OCI-LY7 (cell line): ENCODE measurements at regions not wholly inside any gene's neighbourhood (a gene's known extent, or its start where the extent isn't known, plus 50 kb on each side); places are given as distances from the start of the nearest gene placed in this dataset.

Experiments used
- BruUV-seq: library from RNA; stranded (reverse); fragments of 400-500 nt; replicated peaks from 2 replicates; lab custom pipeline; 2021; lab: Mats Ljungman, UMichigan
- CTCF ChIA-PET: fragments of 300-600 bp; sonication (Branson Sonifier 250); formaldehyde crosslinking; loops from one replicate; lab custom pipeline; 2022; ENCODE audit warnings: antibody characterized with exemption; ENCODE audit not compliant: unreplicated experiment; lab: Charles Lee
- POLR2A ChIA-PET: fragments of 300-600 bp; sonication (Branson Sonifier 250); formaldehyde crosslinking; loops from one replicate; lab custom pipeline; 2022; ENCODE audit warnings: antibody characterized with exemption; lab: Charles Lee
- DNase-seq: peaks from one replicate; pipeline ENCODE4 v3.0.0-alpha.2; 2015; ENCODE audit warnings: low spot score
- H2AFZ ChIP-seq: fragments of 200-600 bp; sonication (generic), shearing (Covaris generic); 2 replicates; pipeline ENCODE4 v1.6.1; 2014; ENCODE audit warnings: mild to moderate bottlenecking, antibody characterized with exemption, low read length, moderate library complexity
- H3K27ac ChIP-seq: fragments of 200-600 bp; sonication (generic); 2 replicates; pipeline ENCODE4 v1.5.1; 2014; ENCODE audit warnings: mixed run types, low read depth, mild to moderate bottlenecking, moderate library complexity, low read length, inconsistent platforms; ENCODE audit not compliant: poor library complexity, severe bottlenecking
- H3K36me3 ChIP-seq: fragments of 200-600 bp; sonication (generic); 2 replicates; pipeline ENCODE4 v1.6.1; 2014; ENCODE audit warnings: mild to moderate bottlenecking, antibody characterized with exemption, low read length, moderate library complexity, mixed read lengths; ENCODE audit not compliant: insufficient read depth
- H3K4me1 ChIP-seq: fragments of 200-600 bp; sonication (generic); 2 replicates; pipeline ENCODE4 v1.5.1; 2014; ENCODE audit warnings: mild to moderate bottlenecking, low read length; ENCODE audit not compliant: insufficient read depth, poor library complexity, severe bottlenecking
- H3K4me2 ChIP-seq: fragments of 200-600 bp; sonication (generic); 2 replicates; pipeline ENCODE4 v1.6.1; 2014; ENCODE audit warnings: mild to moderate bottlenecking, low read length
- H3K4me3 ChIP-seq: fragments of 200-600 bp; sonication (generic); 2 replicates; pipeline ENCODE4 v1.5.1; 2014; ENCODE audit warnings: mild to moderate bottlenecking, low read depth, low read length; ENCODE audit not compliant: poor library complexity, severe bottlenecking
- H3K79me2 ChIP-seq: fragments of 200-600 bp; sonication (generic); 2 replicates; pipeline ENCODE4 v1.6.1; 2016; ENCODE audit warnings: low read depth, mild to moderate bottlenecking, low read length, moderate library complexity, mixed read lengths; ENCODE audit not compliant: insufficient read depth
- H3K9me2 ChIP-seq: fragments of 200-600 bp; sonication (generic); 2 replicates; pipeline ENCODE4 v1.6.1; 2016; ENCODE audit warnings: mild to moderate bottlenecking, low read length, mixed read lengths; ENCODE audit not compliant: insufficient read depth
- H3K9me3 ChIP-seq: fragments of 200-600 bp; sonication (generic); 2 replicates; pipeline ENCODE4 v1.6.1; 2014; ENCODE audit warnings: mild to moderate bottlenecking, mixed run types, low read length, mixed read lengths
- H4K20me1 ChIP-seq: fragments of 200-600 bp; sonication (generic); 2 replicates; pipeline ENCODE4 v1.6.1; 2014; ENCODE audit warnings: mild to moderate bottlenecking, antibody characterized with exemption, low read length, moderate library complexity, mixed read lengths; ENCODE audit not compliant: insufficient read depth
- EZH2phosphoT487 ChIP-seq: fragments of 200-600 bp; sonication (generic); IDR thresholded peaks from 2 replicates; pipeline ENCODE4 v1.6.1; 2018; ENCODE audit warnings: low read depth, borderline replicate concordance, mild to moderate bottlenecking, mixed run types, antibody characterized with exemption, low read length, moderate library complexity, mixed read lengths
- intact Hi-C: fragments of 100-400 bp; cut with micrococcal nuclease; formaldehyde crosslinking; loops from one replicate; pipeline ENCODE4 v1.10.0; 2022; ENCODE audit not compliant: unreplicated experiment
- TF ChIP-seq, protein P1 (sequence below): fragments of 200-600 bp; sonication (generic); conservative IDR thresholded peaks from 2 replicates; pipeline ENCODE4 v1.5.1; 2014; ENCODE audit warnings: mild to moderate bottlenecking, antibody characterized with exemption, low read length, moderate library complexity, mixed read lengths

- H3K79me2 ChIP-seq = no peaks in the 10 kb centered on the region
- DNase-seq = no peak
- no peak overlapping the region for H3K27ac ChIP-seq
- intact Hi-C loops = no loop called here
- no peak overlapping the region for H3K4me3 ChIP-seq
- H3K36me3 ChIP-seq = no peaks in the 10 kb centered on the region
- no TSS peak for BruUV-seq
- no peaks in the 10 kb centered on the region for H4K20me1 ChIP-seq
- TF ChIP-seq EZH2phosphoT487 = no peak
- TF ChIP-seq, protein P1, sequence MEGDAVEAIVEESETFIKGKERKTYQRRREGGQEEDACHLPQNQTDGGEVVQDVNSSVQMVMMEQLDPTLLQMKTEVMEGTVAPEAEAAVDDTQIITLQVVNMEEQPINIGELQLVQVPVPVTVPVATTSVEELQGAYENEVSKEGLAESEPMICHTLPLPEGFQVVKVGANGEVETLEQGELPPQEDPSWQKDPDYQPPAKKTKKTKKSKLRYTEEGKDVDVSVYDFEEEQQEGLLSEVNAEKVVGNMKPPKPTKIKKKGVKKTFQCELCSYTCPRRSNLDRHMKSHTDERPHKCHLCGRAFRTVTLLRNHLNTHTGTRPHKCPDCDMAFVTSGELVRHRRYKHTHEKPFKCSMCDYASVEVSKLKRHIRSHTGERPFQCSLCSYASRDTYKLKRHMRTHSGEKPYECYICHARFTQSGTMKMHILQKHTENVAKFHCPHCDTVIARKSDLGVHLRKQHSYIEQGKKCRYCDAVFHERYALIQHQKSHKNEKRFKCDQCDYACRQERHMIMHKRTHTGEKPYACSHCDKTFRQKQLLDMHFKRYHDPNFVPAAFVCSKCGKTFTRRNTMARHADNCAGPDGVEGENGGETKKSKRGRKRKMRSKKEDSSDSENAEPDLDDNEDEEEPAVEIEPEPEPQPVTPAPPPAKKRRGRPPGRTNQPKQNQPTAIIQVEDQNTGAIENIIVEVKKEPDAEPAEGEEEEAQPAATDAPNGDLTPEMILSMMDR = no peak
- H3K9me3 ChIP-seq = no peaks in the 10 kb centered on the region
- no peaks in the 10 kb centered on the region for H3K9me2 ChIP-seq
- POLR2A ChIA-PET = no interaction called here
- H3K4me2 ChIP-seq = no peak overlapping the region
- H2AFZ ChIP-seq = no peak overlapping the region
- no peaks in the 10 kb centered on the region for H3K4me1 ChIP-seq
- CTCF ChIA-PET = no interaction called here
These were observed 98.6 kb upstream of the PMFBP1 start for GRCh38 chr16:72270531-72270930.

- CTCF ChIA-PET = no interaction called here
- intact Hi-C loops = no loop called here
- POLR2A ChIA-PET = no interaction called here
These were observed 94.9 kb upstream of the PMFBP1 start for GRCh38 chr16:72266836-72267235.

GRCh38 chr16:72264771-72265170, 92.8 kb upstream of the PMFBP1 start:
- ChIA-PET CTCF (no interaction called here), POLR2A (no interaction called here)
- Histone ChIP-seq H3K79me2 (no peaks in the 10 kb centered on the region), H3K4me3 (no peak overlapping the region), H3K9me2 (no peaks in the 10 kb centered on the region), H4K20me1 (no peaks in the 10 kb centered on the region), H3K4me1 (no peaks in the 10 kb centered on the region), H3K27ac (no peak overlapping the region), H3K36me3 (no peaks in the 10 kb centered on the region), H3K9me3 (no peaks in the 10 kb centered on the region), H3K4me2 (no peak overlapping the region), H2AFZ (no peak overlapping the region)
- DNase-seq = no peak
- BruUV-seq = no TSS peak
- TF ChIP-seq, protein P1 = no peak
- no peak for TF ChIP-seq EZH2phosphoT487
- intact Hi-C loops = no loop called here

More at GRCh38 chr16:72266836-72267235, 94.9 kb upstream of the PMFBP1 start:
- H3K4me1 ChIP-seq = no peaks in the 10 kb centered on the region
- H3K36me3 ChIP-seq = no peaks in the 10 kb centered on the region
- no peak overlapping the region for H3K27ac ChIP-seq
- H3K9me3 ChIP-seq = no peaks in the 10 kb centered on the region
- H3K4me3 ChIP-seq = no peak overlapping the region
- no peak overlapping the region for H3K4me2 ChIP-seq
- no peak overlapping the region for H2AFZ ChIP-seq
- TF ChIP-seq EZH2phosphoT487 = no peak
- TF ChIP-seq, protein P1 = no peak
- H4K20me1 ChIP-seq = no peaks in the 10 kb centered on the region
- no TSS peak for BruUV-seq
- H3K79me2 ChIP-seq = no peaks in the 10 kb centered on the region
- H3K9me2 ChIP-seq = no peaks in the 10 kb centered on the region
- DNase-seq = no peak
